HepG2 (cell line): ENCODE measurements at regions not wholly inside any gene's neighbourhood (a gene's known extent, or its start where the extent isn't known, plus 50 kb on each side); places are given as distances from the start of the nearest gene placed in this dataset.

Experiments used
- ATAC-seq: fragments of 200-7000 bp; cut with Tn5 transposase; 3 replicates; pipeline ENCODE4 v1.9.1; 2020; ENCODE audit warnings: mild to moderate bottlenecking, moderate library complexity
- BruUV-seq: library from RNA; stranded (reverse); fragments of 400-500 nt; replicated peaks from 2 replicates; lab custom pipeline; 2021; lab: Mats Ljungman, UMichigan
- CTCF ChIA-PET: fragments of 300-600 bp; formaldehyde crosslinking; extraction: SDS; loops from one replicate; lab custom pipeline; 2021; ENCODE audit warnings: low total read pairs, inconsistent platforms, low intra/inter-chr PET ratio; lab: Yijun Ruan, JAX
- POLR2A ChIA-PET: fragments of 350-600 bp; sonication (Branson Sonifier 250); formaldehyde crosslinking; loops from one replicate; lab custom pipeline; 2020; ENCODE audit warnings: antibody characterized with exemption, inconsistent platforms; lab: Yijun Ruan, JAX
- DNase-seq: peaks from one replicate; pipeline ENCODE4 v3.0.0-alpha.2; 2015; ENCODE audit warnings: low spot score
- FAIRE-seq: peaks from 3 replicates; lab custom pipeline; 2011; peaks lifted over from hg19 to GRCh38; lab: Jason Lieb, UNC
- H2AFZ ChIP-seq: one replicate; pipeline ENCODE4 v1.6.1; 2011; ENCODE audit warnings: low read length, inconsistent platforms
- H3K27ac ChIP-seq: fragments of 300-600 bp; 3 replicates; pipeline ENCODE4 v1.8.0; 2011; ENCODE audit warnings: mixed run types, mild to moderate bottlenecking, mixed read lengths, low read length, inconsistent platforms; ENCODE audit not compliant: insufficient read depth; ENCODE audit errors: extremely low read length
- H3K27me3 ChIP-seq, 2 experiments: fragments of 200-600 bp in 1 of 2; 2 replicates in 1 of 2; 3 replicates in 1 of 2; pipeline versions ENCODE4 v1.6.0 to v1.8.0; 2011; ENCODE audit warnings: low read length in 2 of 2, mild to moderate bottlenecking in 2 of 2, moderate library complexity in 2 of 2, inconsistent platforms in 1 of 2; ENCODE audit not compliant: insufficient read depth in 2 of 2, control insufficient read depth in 1 of 2
- H3K36me3 ChIP-seq, 2 experiments: fragments of 200-600 bp in 1 of 2; replicated peaks in 1 of 2; 2 replicates in 1 of 2; 3 replicates in 1 of 2; pipeline versions ENCODE4 v1.5.1 to v1.8.0; 2011; ENCODE audit warnings: low read length in 2 of 2, inconsistent platforms in 1 of 2; ENCODE audit not compliant: insufficient read depth in 2 of 2, control insufficient read depth in 1 of 2
- H3K4me1 ChIP-seq: 2 replicates; pipeline ENCODE4 v1.5.1; 2012; ENCODE audit warnings: low read length, inconsistent platforms; ENCODE audit not compliant: insufficient read depth
- H3K4me2 ChIP-seq: 2 replicates; pipeline ENCODE4 v1.6.0; 2011; ENCODE audit warnings: low read depth, low read length, inconsistent platforms
- H3K4me3 ChIP-seq, 3 experiments: fragments of 200-600 bp in 1 of 3; sonication (generic), shearing (Covaris generic) in 1 of 3; replicated peaks in 1 of 3; 2 replicates each; pipeline ENCODE4 v1.5.1; 2011 to 2016; ENCODE audit warnings: low read length in 3 of 3, inconsistent platforms in 2 of 3, low read depth in 2 of 3, mild to moderate bottlenecking in 2 of 3, control low read depth in 1 of 3, mixed read lengths in 1 of 3; ENCODE audit not compliant: insufficient read depth in 1 of 3
- H3K79me2 ChIP-seq: one replicate; pipeline ENCODE4 v1.6.1; 2011; ENCODE audit warnings: low read length, inconsistent platforms; ENCODE audit not compliant: insufficient read depth
- H3K9ac ChIP-seq: 2 replicates; pipeline ENCODE4 v1.6.0; 2011; ENCODE audit warnings: mild to moderate bottlenecking, low read depth, low read length, inconsistent platforms; ENCODE audit not compliant: insufficient read depth
- H3K9me3 ChIP-seq: 2 replicates; pipeline ENCODE4 v1.5.1; 2012; ENCODE audit warnings: mild to moderate bottlenecking, low read length
- H4K20me1 ChIP-seq: 2 replicates; pipeline ENCODE4 v1.6.0; 2011; ENCODE audit warnings: inconsistent platforms, mild to moderate bottlenecking, low read length, moderate library complexity; ENCODE audit not compliant: insufficient read depth
- CC2D1A ChIP-seq: sonication (generic); formaldehyde crosslinking; IDR thresholded peaks from 2 replicates; pipeline ENCODE4 v1.8.1; 2023; ENCODE audit warnings: mild to moderate bottlenecking, missing genetic modification reagents
- KDM5B ChIP-seq: sonication (generic); formaldehyde crosslinking; IDR thresholded peaks from 2 replicates; pipeline ENCODE4 v1.4.0; 2020; ENCODE audit warnings: missing genetic modification reagents, mild to moderate bottlenecking, borderline replicate concordance
- NCOA5 ChIP-seq: sonication (generic); formaldehyde crosslinking; IDR thresholded peaks from 2 replicates; pipeline ENCODE4 v1.4.0; 2020; ENCODE audit warnings: missing genetic modification reagents
- NR3C1 ChIP-seq: sonication (generic); formaldehyde crosslinking; IDR thresholded peaks from 2 replicates; pipeline ENCODE4 v1.4.0; 2020; ENCODE audit warnings: missing genetic modification reagents
- POLR2A ChIP-seq, 2 experiments: IDR thresholded peaks; 2 replicates each; pipeline ENCODE4 v1.6.1; 2011; ENCODE audit warnings: low read depth in 2 of 2, low read length in 2 of 2, mild to moderate bottlenecking in 1 of 2, moderate library complexity in 1 of 2; ENCODE audit not compliant: insufficient read depth in 1 of 2
- ZNF180 ChIP-seq: sonication (generic); formaldehyde crosslinking; IDR thresholded peaks from 2 replicates; pipeline ENCODE4 v1.4.0; 2020; ENCODE audit warnings: low read depth, missing genetic modification reagents, borderline replicate concordance
- ZNF230 ChIP-seq: sonication (generic); formaldehyde crosslinking; IDR thresholded peaks from 2 replicates; pipeline ENCODE4 v1.4.0; 2020; ENCODE audit warnings: mild to moderate bottlenecking, missing genetic modification reagents
- ZNF768 ChIP-seq: sonication (generic); formaldehyde crosslinking; IDR thresholded peaks from 2 replicates; pipeline ENCODE4 v1.4.0; 2020; ENCODE audit warnings: missing genetic modification reagents
- ZSCAN20 ChIP-seq: sonication (generic); formaldehyde crosslinking; IDR thresholded peaks from 2 replicates; pipeline ENCODE4 v1.4.0; 2020; ENCODE audit warnings: missing genetic modification reagents, mild to moderate bottlenecking, borderline replicate concordance
- WGBS: methylation state at CpG from one replicate; pipeline ENCODE4 v1.1.6; 2017; ENCODE audit warnings: low lambda C conversion rate; 5-methylcytosine and 5-hydroxymethylcytosine counted together
- in situ Hi-C: cut with HindIII; loops from 2 replicates; pipeline ENCODE4 v1.10.0; 2017; ENCODE audit warnings: low pct_unique_long_range_greater_than_20kb; ENCODE audit not compliant: extremely low pct_ligation_motif_present
- intact Hi-C: fragments of 100-400 bp; cut with micrococcal nuclease; formaldehyde crosslinking; loops from one replicate; pipeline ENCODE4 v1.10.0; 2022; ENCODE audit not compliant: unreplicated experiment
- TF ChIP-seq, protein P1 (sequence below): sonication (generic); formaldehyde crosslinking; IDR thresholded peaks from 2 replicates; pipeline ENCODE4 v1.4.0; 2020; ENCODE audit warnings: missing genetic modification reagents
- TF ChIP-seq, protein P2 (sequence below): sonication (generic); formaldehyde crosslinking; IDR thresholded peaks from 2 replicates; pipeline ENCODE4 v1.5.0; 2020; ENCODE audit warnings: missing genetic modification reagents
- TF ChIP-seq, protein P3 (sequence below): fragments of 450-650 bp; IDR thresholded peaks from 2 replicates; pipeline ENCODE4 v1.6.1; 2017
- TF ChIP-seq, protein P4 (sequence below): sonication (generic); formaldehyde crosslinking; IDR thresholded peaks from 2 replicates; pipeline ENCODE4 v1.4.0; 2020; ENCODE audit warnings: low read depth, missing genetic modification reagents

DNA sequence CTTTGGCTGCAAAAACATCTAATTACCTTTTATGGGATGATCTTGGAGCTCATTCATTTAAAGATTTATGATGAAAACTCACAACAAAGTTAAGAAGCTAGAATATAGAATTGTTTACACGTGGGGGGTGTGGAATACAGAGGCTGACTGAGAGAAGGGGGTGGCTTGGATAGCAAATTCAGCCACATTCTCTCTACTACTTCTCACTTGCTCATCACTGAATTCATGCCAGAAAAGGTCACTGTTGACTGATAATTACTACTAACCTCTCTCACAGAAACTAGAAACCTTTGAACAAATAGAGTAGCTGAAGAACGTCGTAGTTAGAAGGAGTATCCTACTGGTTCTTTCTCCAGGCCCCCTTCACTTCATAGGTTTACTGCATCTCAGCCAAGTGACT is 808.2 kb downstream of the BRINP1 start (continued):
- TF ChIP-seq, protein P1, sequence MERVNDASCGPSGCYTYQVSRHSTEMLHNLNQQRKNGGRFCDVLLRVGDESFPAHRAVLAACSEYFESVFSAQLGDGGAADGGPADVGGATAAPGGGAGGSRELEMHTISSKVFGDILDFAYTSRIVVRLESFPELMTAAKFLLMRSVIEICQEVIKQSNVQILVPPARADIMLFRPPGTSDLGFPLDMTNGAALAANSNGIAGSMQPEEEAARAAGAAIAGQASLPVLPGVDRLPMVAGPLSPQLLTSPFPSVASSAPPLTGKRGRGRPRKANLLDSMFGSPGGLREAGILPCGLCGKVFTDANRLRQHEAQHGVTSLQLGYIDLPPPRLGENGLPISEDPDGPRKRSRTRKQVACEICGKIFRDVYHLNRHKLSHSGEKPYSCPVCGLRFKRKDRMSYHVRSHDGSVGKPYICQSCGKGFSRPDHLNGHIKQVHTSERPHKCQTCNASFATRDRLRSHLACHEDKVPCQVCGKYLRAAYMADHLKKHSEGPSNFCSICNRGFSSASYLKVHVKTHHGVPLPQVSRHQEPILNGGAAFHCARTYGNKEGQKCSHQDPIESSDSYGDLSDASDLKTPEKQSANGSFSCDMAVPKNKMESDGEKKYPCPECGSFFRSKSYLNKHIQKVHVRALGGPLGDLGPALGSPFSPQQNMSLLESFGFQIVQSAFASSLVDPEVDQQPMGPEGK (CRISPR knock-in tag): no peak
- TF ChIP-seq, all 625 proteins: peak for 0

DNA sequence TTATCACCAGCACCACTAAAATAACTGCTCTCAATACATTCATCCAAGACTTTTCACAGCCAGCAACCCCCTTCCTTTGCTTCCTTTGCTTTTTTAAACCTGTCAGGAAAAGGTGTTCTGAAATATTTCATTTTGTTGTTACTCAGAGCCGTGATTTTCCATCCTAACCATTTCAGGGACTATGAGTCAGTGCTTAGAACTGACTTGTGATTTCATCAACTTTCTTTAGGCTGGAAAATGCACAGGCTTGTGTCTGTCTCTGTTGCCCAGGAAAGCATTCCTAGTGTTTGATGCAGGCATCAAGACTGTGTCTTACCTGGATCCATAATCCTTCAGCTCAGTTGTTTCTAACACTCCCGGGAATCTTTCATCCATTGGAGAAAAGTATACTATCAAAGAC is 805.6 kb downstream of the BRINP1 start:
- in situ Hi-C loops (no loop called here), intact Hi-C loops (no loop called here)
- Histone ChIP-seq H4K20me1 (no peaks in the 10 kb centered on the region), H3K4me2 (no peak overlapping the region), H3K4me1 (no peaks in the 10 kb centered on the region), H2AFZ (no peak overlapping the region), H3K79me2 (no peaks in the 10 kb centered on the region), H3K27me3 (no peaks in the 10 kb centered on the region), H3K27ac (no peak overlapping the region), H3K4me3 (no peak overlapping the region), H3K9me3 (peaks cover 83% of the 10 kb centered on the region), H3K9ac (no peak overlapping the region), H3K36me3 (no peaks in the 10 kb centered on the region)
- ChIA-PET CTCF (no interaction called here), POLR2A (no interaction called here)
- FAIRE-seq (no peak), DNase-seq (no peak), ATAC-seq (no peak)
- TF ChIP-seq NR3C1 (CRISPR knock-in tag) (no peak), ZSCAN20 (CRISPR knock-in tag) (no peak), NCOA5 (no peak), KDM5B (CRISPR knock-in tag) (no peak), POLR2A (IDR thresholded peaks at IDR 0.05; ENCODE audit: insufficient read depth in 1 of 2, low read depth in 2 of 2, low read length in 2 of 2) (no peak), ZNF768 (no peak), ZNF230 (no peak), ZNF180 (no peak), CC2D1A (CRISPR knock-in tag) (no peak)
- TF ChIP-seq, protein P2, sequence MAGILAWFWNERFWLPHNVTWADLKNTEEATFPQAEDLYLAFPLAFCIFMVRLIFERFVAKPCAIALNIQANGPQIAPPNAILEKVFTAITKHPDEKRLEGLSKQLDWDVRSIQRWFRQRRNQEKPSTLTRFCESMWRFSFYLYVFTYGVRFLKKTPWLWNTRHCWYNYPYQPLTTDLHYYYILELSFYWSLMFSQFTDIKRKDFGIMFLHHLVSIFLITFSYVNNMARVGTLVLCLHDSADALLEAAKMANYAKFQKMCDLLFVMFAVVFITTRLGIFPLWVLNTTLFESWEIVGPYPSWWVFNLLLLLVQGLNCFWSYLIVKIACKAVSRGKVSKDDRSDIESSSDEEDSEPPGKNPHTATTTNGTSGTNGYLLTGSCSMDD (CRISPR knock-in tag): no peak
- TF ChIP-seq, protein P3, sequence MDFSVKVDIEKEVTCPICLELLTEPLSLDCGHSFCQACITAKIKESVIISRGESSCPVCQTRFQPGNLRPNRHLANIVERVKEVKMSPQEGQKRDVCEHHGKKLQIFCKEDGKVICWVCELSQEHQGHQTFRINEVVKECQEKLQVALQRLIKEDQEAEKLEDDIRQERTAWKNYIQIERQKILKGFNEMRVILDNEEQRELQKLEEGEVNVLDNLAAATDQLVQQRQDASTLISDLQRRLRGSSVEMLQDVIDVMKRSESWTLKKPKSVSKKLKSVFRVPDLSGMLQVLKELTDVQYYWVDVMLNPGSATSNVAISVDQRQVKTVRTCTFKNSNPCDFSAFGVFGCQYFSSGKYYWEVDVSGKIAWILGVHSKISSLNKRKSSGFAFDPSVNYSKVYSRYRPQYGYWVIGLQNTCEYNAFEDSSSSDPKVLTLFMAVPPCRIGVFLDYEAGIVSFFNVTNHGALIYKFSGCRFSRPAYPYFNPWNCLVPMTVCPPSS: no peak
- TF ChIP-seq, protein P4, sequence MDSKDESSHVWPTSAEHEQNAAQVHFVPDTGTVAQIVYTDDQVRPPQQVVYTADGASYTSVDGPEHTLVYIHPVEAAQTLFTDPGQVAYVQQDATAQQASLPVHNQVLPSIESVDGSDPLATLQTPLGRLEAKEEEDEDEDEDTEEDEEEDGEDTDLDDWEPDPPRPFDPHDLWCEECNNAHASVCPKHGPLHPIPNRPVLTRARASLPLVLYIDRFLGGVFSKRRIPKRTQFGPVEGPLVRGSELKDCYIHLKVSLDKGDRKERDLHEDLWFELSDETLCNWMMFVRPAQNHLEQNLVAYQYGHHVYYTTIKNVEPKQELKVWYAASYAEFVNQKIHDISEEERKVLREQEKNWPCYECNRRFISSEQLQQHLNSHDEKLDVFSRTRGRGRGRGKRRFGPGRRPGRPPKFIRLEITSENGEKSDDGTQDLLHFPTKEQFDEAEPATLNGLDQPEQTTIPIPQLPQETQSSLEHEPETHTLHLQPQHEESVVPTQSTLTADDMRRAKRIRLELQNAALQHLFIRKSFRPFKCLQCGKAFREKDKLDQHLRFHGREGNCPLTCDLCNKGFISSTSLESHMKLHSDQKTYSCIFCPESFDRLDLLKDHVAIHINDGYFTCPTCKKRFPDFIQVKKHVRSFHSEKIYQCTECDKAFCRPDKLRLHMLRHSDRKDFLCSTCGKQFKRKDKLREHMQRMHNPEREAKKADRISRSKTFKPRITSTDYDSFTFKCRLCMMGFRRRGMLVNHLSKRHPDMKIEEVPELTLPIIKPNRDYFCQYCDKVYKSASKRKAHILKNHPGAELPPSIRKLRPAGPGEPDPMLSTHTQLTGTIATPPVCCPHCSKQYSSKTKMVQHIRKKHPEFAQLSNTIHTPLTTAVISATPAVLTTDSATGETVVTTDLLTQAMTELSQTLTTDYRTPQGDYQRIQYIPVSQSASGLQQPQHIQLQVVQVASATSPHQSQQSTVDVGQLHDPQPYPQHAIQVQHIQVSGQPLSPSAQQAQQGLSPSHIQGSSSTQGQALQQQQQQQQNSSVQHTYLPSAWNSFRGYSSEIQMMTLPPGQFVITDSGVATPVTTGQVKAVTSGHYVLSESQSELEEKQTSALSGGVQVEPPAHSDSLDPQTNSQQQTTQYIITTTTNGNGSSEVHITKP (CRISPR knock-in tag): no peak
- BruUV-seq: no TSS peak
- 0% methylated on average over 2 of the region's 2 CpGs for WGBS
